HT-29 (cell line): ENCODE measurements at regions not wholly inside any gene's neighbourhood (a gene's known extent, or its start where the extent isn't known, plus 50 kb on each side); places are given as distances from the start of the nearest gene placed in this dataset. TPM values are rescaled to one million over a fixed set of nuclear protein-coding genes. Genes with fewer than 3 reads are reported as not detected.

Experiments used
- DNase-seq: peaks from one replicate; pipeline ENCODE4 v3.0.0-alpha.2; 2015; ENCODE audit warnings: low spot score
- small RNA-seq: library from RNA; depleted of rRNA; stranded (forward); fragments of <200 nt; gene quantifications from one replicate; pipeline ENCODE3, GENCODE V24; 2014

DNA sequence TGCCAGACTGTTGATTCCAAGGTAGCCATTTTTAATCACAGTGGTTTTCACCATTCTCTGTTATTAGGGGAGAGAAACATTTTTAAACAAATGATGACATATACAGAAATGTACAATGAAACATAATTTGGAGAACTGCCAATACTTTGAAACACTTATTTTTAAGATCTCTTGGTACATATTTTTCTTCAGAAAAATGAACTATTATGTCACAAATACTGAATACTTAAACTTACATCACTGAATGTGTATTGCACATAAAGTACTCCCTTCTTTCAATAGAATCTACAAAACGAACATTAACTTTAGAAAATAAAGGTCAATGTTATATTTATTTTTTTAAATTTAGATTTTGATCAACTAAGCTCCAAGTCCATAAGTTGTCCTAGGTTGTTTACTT lies 71.7 kb upstream of the CPNE8 start:
- DNase-seq, result no peak

- DNase-seq, result no peak
Measured at GRCh38 chr12:38969706-38970105, 64.3 kb upstream of the CPNE8 start.

DNA sequence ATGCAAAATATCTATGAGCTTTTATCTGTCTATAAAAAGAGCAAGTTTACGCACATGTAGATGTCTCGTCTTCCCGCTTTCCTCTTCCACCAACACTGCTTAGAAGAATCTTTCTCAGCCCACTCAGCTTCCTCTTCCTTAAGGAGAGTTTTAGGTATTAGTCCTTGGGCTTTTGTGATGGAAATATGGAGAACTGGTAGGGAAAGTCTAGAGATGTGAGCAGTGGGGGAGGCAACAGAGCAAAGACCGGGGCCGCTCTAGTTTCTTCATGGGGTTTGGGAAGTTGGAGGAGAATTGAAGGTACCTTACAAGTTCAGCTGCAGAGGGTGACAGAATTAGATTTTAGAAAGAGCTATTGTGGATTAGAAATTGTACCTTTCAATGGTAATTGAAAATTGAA lies 56.3 kb upstream of the CPNE8 start:
- no peak for DNase-seq

GRCh38 chr12:38961012-38961411 lies 55.6 kb upstream of the CPNE8 start:
- DNase-seq, result no peak

GRCh38 chr12:38956337-38956736 lies 50.9 kb upstream of the CPNE8 start:
- no peak for DNase-seq

Small RNA genes in the stretch of these regions (small RNA-seq; reads per million reads assigned to genes)
- not detected for gene AC084373.1
